ENCODE measurements at regions not wholly inside any gene's neighbourhood (a gene's known extent, or its start where the extent isn't known, plus 50 kb on each side); places are given as distances from the start of the nearest gene placed in this dataset.

- H2AK9ac ChIP-seq (replicated peaks; ENCODE audit: low read depth, low read length, poor library complexity), result no peak overlapping the region
- H2BK5ac ChIP-seq (ENCODE audit: low read depth, low read length, poor library complexity, severe bottlenecking), result no peak overlapping the region
- H3K9me1 ChIP-seq (ENCODE audit: insufficient read depth, low read length), result no peaks in the 10 kb centered on the region
- CTCF ChIA-PET, result no interaction called here
- 63% methylated on average over 15 of the region's 24 CpGs; no CpG with 5 or more reads in 1 of the 2 experiments for WGBS, 2 experiments (ENCODE audit: extremely low coverage in 2 of 2, insufficient read length in 1 of 2)
- no peak overlapping the region for H3K9ac ChIP-seq (ENCODE audit: low read depth, low read length)
- no peak overlapping the region for H2BK120ac ChIP-seq (ENCODE audit: low read depth, low read length)
- no peak overlapping the region for H4K8ac ChIP-seq (ENCODE audit: low read depth in 2 of 2, low read length in 2 of 2)
- DNase-seq (no peak), ATAC-seq (ENCODE audit: low read depth) (no peak)
- no peak overlapping the region for H2BK15ac ChIP-seq (ENCODE audit: low read depth, low read length)
- no peak overlapping the region for H3K4me3 ChIP-seq (ENCODE audit: insufficient read depth, low read depth, low read length)
- no TSS peak for BruUV-seq (replicated peaks)
- H3K36me3 ChIP-seq (ENCODE audit: control insufficient read depth, insufficient read depth, low read length), result no peaks in the 10 kb centered on the region
- no peak for TF ChIP-seq BHLHE40 (IDR thresholded peaks at IDR 0.05; ENCODE audit: low read depth, low read length)
- TF ChIP-seq RAD21 (IDR thresholded peaks at IDR 0.05; ENCODE audit: low read length), result no peak
- no peak for TF ChIP-seq CTCF (conservative IDR thresholded peaks at IDR 0.05; ENCODE audit: low read depth, low read length)
- TF ChIP-seq MXI1 (IDR thresholded peaks at IDR 0.05; ENCODE audit: borderline replicate concordance, low read depth, low read length), result no peak
- no peak for TF ChIP-seq CHD1 (IDR thresholded peaks at IDR 0.05; ENCODE audit: low read depth, low read length)
- no peak for TF ChIP-seq RCOR1 (IDR thresholded peaks at IDR 0.05; ENCODE audit: insufficient replicate concordance, low read length)
- TF ChIP-seq NFE2L2 (IDR thresholded peaks at IDR 0.05; ENCODE audit: low read depth, low read length), result no peak
- no peak for TF ChIP-seq SMC3 (IDR thresholded peaks at IDR 0.05; ENCODE audit: low read depth, low read length)
- TF ChIP-seq, protein P1, sequence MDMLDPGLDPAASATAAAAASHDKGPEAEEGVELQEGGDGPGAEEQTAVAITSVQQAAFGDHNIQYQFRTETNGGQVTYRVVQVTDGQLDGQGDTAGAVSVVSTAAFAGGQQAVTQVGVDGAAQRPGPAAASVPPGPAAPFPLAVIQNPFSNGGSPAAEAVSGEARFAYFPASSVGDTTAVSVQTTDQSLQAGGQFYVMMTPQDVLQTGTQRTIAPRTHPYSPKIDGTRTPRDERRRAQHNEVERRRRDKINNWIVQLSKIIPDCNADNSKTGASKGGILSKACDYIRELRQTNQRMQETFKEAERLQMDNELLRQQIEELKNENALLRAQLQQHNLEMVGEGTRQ (IDR thresholded peaks at IDR 0.05; ENCODE audit: low read depth, low read length), result no peak
- no peak for TF ChIP-seq FOS (IDR thresholded peaks at IDR 0.05; ENCODE audit: low read depth, low read length)
- no peak for TF ChIP-seq RFX5 (IDR thresholded peaks at IDR 0.05; ENCODE audit: low read depth, low read length)
- no peak for TF ChIP-seq MAZ (IDR thresholded peaks at IDR 0.05; ENCODE audit: borderline replicate concordance, low read depth, low read length)
- no peak for TF ChIP-seq CEBPB (IDR thresholded peaks at IDR 0.05; ENCODE audit: low read depth, low read length)
- no peak for TF ChIP-seq MAFK (IDR thresholded peaks at IDR 0.05; ENCODE audit: low read depth, low read length)
- TF ChIP-seq, protein P2, sequence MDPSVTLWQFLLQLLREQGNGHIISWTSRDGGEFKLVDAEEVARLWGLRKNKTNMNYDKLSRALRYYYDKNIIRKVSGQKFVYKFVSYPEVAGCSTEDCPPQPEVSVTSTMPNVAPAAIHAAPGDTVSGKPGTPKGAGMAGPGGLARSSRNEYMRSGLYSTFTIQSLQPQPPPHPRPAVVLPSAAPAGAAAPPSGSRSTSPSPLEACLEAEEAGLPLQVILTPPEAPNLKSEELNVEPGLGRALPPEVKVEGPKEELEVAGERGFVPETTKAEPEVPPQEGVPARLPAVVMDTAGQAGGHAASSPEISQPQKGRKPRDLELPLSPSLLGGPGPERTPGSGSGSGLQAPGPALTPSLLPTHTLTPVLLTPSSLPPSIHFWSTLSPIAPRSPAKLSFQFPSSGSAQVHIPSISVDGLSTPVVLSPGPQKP (IDR thresholded peaks at IDR 0.05; ENCODE audit: borderline replicate concordance, low read depth, low read length), result no peak
- POLR2A ChIA-PET (ENCODE audit: unreplicated experiment), result no interaction called here
- H3K18ac ChIP-seq (ENCODE audit: low read depth, low read length), result no peak overlapping the region
- H3K14ac ChIP-seq (replicated peaks; ENCODE audit: low read depth, low read length), result no peak overlapping the region
- H3K9me3 ChIP-seq (ENCODE audit: control insufficient read depth, insufficient read depth, low read length), result peaks cover 7% of the 10 kb centered on the region; the same call in 1 of the 2 replicates
- no peaks in the 10 kb centered on the region for H4K20me1 ChIP-seq (ENCODE audit: insufficient read depth, low read length)
- H4K5ac ChIP-seq (ENCODE audit: low read depth, low read length), result no peak overlapping the region
- dilution Hi-C loops (cut with HindIII; ENCODE audit: low sequenced_read_pairs, unreplicated experiment), result no loop called here
- no peak overlapping the region for H3K27ac ChIP-seq (ENCODE audit: insufficient read depth, low read length)
- H3K4me2 ChIP-seq (ENCODE audit: low read depth, low read length), result no peak overlapping the region
- H3K56ac ChIP-seq (ENCODE audit: extremely low read depth, insufficient read depth, low read length), result no peak overlapping the region
- H3K27me3 ChIP-seq (ENCODE audit: control insufficient read depth, insufficient read depth, low read length), result no peaks in the 10 kb centered on the region
- in situ Hi-C loops (cut with MboI; ENCODE audit: low sequenced_read_pairs), result no loop called here
- intact Hi-C loops (cut with micrococcal nuclease), result no loop called here
- no peak overlapping the region for H3K4ac ChIP-seq (ENCODE audit: low read depth, low read length)
- H2AK5ac ChIP-seq (ENCODE audit: low read depth, low read length), result no peak overlapping the region
- H2AFZ ChIP-seq (replicated peaks; ENCODE audit: low read length, poor library complexity), result peak overlapping the region; percentile 23
- no peaks in the 10 kb centered on the region for H3K4me1 ChIP-seq (ENCODE audit: control insufficient read depth, insufficient read depth, low read length)
- no peak overlapping the region for H2BK20ac ChIP-seq (ENCODE audit: low read depth, low read length)
- H4K91ac ChIP-seq (ENCODE audit: insufficient read depth, low read depth, low read length), result no peak overlapping the region
- H3K23ac ChIP-seq (ENCODE audit: low read depth, low read length), result no peak overlapping the region
- H3K79me1 ChIP-seq (ENCODE audit: low read depth in 1 of 2, low read length in 2 of 2), result no peaks in the 10 kb centered on the region
Observed at GRCh38 chr10:121681997-121682687, 83.9 kb upstream of the FGFR2 start.

Measured in IMR-90 (cell line).